WERI-Rb-1 (cell line): ENCODE measurements at regions not wholly inside any gene's neighbourhood (a gene's known extent, or its start where the extent isn't known, plus 50 kb on each side); places are given as distances from the start of the nearest gene placed in this dataset.

ENCODE experiments used
- DNase-seq: peaks from one replicate; pipeline ENCODE4 v3.0.0-alpha.2; 2020
- H3K27ac ChIP-seq: fragments of 250-450 bp; sonication (Bioruptor Pico); 2 replicates; pipeline ENCODE4 v1.5.1; 2020; ENCODE audit warnings: mild to moderate bottlenecking, moderate library complexity
- H3K27me3 ChIP-seq: fragments of 250-450 bp; sonication (Bioruptor Pico); 2 replicates; pipeline ENCODE4 v1.5.1; 2021; ENCODE audit warnings: mild to moderate bottlenecking, low read depth, moderate library complexity; ENCODE audit not compliant: insufficient read depth, severe bottlenecking
- H3K36me3 ChIP-seq: fragments of 250-450 bp; sonication (Bioruptor Pico); 2 replicates; pipeline ENCODE4 v1.5.1; 2020; ENCODE audit warnings: mild to moderate bottlenecking, moderate library complexity
- H3K4me3 ChIP-seq: 2 replicates; pipeline ENCODE4 v1.5.1; 2011; ENCODE audit warnings: low read depth, mild to moderate bottlenecking, control low read depth, low read length
- H3K9me3 ChIP-seq: fragments of 250-450 bp; sonication (Bioruptor Pico); 2 replicates; pipeline ENCODE4 v1.5.1; 2021; ENCODE audit warnings: mild to moderate bottlenecking, moderate library complexity; ENCODE audit not compliant: severe bottlenecking
- CTCF ChIP-seq: IDR thresholded peaks from 2 replicates; pipeline ENCODE4 v1.5.1; 2011; ENCODE audit warnings: low read depth, mild to moderate bottlenecking, control low read depth, inconsistent platforms, low read length

DNA sequence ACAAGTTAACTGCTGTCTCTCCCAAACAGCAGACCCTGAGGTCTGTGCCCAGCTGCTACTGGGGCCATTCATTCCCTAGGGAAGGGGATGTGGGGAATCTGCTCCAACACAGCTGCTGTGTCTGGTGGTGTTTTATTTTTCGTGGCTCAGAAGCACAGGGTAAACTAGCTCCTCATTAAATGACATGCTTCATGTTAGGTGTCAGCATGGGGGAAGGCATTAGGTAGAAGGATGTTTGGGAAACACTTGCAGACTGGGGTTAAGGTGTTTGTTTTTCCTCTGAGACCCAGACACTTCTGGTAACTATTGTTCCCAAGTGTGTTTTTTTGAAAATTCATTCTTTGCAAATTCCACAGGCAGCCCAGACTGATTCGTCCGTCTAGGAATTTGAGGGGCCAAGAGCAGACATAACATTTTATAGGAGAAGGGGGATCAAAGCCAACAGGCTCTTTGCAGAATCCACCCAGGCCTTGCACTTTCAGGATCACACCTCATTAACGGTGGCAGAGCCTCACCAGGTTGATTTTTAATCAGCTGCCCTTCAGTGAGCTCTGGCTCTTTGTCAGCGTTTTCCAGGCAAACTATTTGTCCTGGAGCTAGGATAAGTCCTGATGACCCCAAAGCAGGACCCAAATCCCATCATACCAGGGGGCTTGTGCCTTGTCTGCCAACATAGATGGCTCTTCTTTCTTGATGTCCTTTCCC lies 65.4 kb upstream of the ITGA11 start:
- TF ChIP-seq CTCF, result no peak
- no peak for DNase-seq
- Histone ChIP-seq H3K9me3 (no peaks in the 10 kb centered on the region), H3K27ac (no peak overlapping the region), H3K27me3 (no peaks in the 10 kb centered on the region), H3K4me3 (no peak overlapping the region), H3K36me3 (no peaks in the 10 kb centered on the region)

DNA sequence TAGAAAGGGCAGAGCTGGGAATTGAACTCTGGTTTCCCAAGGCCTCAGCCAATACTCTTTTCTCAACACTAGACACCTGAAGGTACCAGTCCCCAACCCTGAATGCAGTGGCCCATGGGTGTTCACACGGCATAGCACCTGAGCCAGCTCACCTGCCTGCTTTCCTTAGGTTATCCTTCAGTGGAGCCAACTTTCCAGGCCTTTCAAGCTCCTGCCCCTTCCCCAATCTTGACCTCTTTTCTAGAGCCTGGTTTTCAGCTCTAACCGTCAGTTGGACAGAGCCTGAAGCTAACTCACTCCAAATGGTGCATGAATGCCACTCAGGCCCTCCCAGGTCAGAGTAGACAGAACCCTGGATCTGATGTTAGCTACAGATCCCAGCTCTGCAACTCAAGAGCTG lies 66.1 kb upstream of the ITGA11 start:
- DNase-seq, result no peak
- Histone ChIP-seq H3K36me3 (no peaks in the 10 kb centered on the region), H3K27ac (no peak overlapping the region), H3K9me3 (no peaks in the 10 kb centered on the region), H3K27me3 (no peaks in the 10 kb centered on the region), H3K4me3 (no peak overlapping the region)
- no peak for TF ChIP-seq CTCF

GRCh38 chr15:68499620-68500312 lies 67.8 kb upstream of the ITGA11 start:
- no peak for DNase-seq
- H3K27ac ChIP-seq, result no peak overlapping the region

DNA sequence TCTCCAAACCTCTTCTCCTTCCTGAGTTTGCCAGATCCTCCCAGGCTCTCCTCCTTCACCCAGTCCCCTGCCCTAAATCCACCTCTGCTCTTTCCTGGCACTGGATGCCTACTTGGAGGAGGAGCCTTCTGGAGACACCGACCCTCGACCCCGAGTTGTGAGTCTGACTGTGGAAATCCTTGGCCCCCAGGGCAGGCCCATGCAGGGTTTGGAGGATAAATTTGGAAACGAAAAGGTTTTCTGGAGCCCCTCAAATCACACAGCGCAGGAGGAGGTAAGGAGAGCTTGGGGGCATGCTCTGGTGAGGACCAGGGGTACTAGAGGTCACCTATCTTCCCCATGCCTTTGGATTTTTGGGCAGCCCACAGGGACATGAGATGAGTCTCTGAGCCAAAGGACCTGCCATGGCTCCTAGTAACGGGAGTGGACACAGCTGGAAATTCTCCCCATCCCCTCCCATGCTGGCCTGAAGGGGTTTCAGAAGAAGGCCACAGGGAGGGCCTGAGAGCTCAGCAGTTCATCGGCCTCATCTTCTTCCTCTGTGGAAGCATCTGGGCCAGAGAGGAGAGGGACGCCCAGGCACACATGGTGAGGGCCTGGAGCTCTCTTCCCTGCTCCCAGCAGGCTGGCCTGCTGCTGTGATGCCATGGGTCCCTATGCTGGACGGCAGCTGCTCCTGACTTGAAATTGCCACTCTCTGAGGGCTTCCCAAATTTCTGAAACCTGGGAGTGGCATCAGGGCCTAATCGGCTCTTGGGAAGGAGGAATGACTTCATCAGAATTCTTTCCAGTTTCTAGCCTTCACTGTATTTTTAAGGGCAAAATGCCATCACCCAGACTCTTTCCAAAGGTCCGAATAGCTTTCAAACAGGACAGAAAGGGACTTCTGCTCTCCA lies 68.6 kb upstream of the ITGA11 start:
- Histone ChIP-seq H3K27me3 (no peaks in the 10 kb centered on the region), H3K4me3 (no peak overlapping the region), H3K9me3 (no peaks in the 10 kb centered on the region), H3K36me3 (no peaks in the 10 kb centered on the region), H3K27ac (no peak overlapping the region)
- no peak for DNase-seq
- TF ChIP-seq CTCF, result no peak

More at GRCh38 chr15:68499620-68500312, 67.8 kb upstream of the ITGA11 start:
- Histone ChIP-seq H3K9me3 (no peaks in the 10 kb centered on the region), H3K4me3 (no peak overlapping the region), H3K36me3 (no peaks in the 10 kb centered on the region), H3K27me3 (no peaks in the 10 kb centered on the region)
- no peak for TF ChIP-seq CTCF

DNA sequence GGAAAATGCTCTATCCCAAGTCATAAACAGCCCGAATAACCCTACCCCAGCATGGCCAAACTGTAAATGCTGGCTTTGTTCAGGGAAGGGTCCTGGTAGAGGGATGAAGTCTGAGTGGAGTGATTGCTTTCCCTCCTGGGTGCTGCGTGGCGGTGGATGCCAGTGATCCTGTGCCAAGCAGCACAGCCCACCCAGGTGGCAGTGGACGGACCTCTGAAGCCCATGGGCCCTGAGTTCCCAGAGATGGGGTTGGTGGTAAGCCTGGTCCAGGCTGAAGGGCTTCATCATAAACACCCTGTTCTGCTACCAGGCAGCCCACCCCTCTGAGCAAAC lies 69.3 kb upstream of the ITGA11 start:
- Histone ChIP-seq H3K27me3 (no peaks in the 10 kb centered on the region), H3K27ac (no peak overlapping the region), H3K9me3 (no peaks in the 10 kb centered on the region), H3K4me3 (no peak overlapping the region), H3K36me3 (no peaks in the 10 kb centered on the region)
- no peak for TF ChIP-seq CTCF
- DNase-seq, result no peak
